Right renal pelvis (tissue), 4 donors: ENCODE measurements at regions not wholly inside any gene's neighbourhood (a gene's known extent, or its start where the extent isn't known, plus 50 kb on each side); places are given as distances from the start of the nearest gene placed in this dataset.
"Not testable (repeated sequence)": the region's sequence is repeated elsewhere in the genome, so short reads cannot be mapped to it uniquely, and the experiment has no call there.

ENCODE experiments used
- DNase-seq, 4 donors: peaks; one replicate each; pipeline ENCODE4 v3.0.0-alpha.2; 2013; ENCODE audit warnings: low read depth in 4 of 4, low spot score in 3 of 4, missing footprints in 1 of 4

DNA sequence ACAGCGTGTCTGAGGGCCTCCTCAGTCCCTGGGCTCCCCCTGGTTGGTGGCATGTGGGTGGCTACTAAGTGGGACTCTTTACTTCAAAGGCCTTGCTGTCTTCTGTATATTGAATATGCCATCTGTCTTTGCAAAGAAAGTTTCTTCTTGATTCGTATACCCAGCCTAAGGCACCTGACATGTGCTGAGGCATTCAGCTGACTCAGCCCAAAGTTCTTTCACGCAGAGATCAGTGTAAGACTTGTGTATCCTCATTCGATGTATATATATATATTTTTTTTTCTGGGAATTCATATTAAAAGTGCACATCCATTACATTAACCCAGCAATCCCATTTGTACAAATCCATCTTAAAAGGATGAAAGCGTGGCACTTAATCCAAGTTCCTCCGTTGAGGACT, 115.1 kb upstream of the PMEPA1 start:
- DNase-seq: no peak

DNA sequence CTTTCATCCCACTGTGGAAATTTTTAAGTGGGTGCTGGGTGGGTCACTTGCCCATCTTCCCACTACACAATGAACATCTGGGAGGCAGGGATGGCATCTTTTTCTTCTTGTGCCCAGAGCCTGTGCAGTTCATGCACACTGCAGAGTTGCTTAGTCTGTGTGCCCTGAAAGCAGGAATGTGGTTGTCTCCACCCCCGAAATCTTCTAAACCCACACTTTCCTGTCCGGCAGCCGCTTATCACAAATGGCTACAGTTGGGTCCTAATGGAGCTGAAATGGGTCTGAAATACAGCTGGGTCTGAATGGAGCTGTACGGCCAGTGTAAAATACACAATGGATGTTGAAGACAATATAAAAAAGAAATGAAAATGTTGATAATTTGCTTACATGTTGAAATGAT, 112.1 kb upstream of the PMEPA1 start:
- no peak for DNase-seq

GRCh38 chr20:57819691-57820380, 110.0 kb upstream of the PMEPA1 start:
- DNase-seq: no peak

GRCh38 chr20:57819291-57819690, 109.5 kb upstream of the PMEPA1 start:
- no peak for DNase-seq

GRCh38 chr20:57818418-57819181, 108.8 kb upstream of the PMEPA1 start:
- DNase-seq: no peak

- DNase-seq: no peak
Observed at GRCh38 chr20:57815405-57815804, 105.6 kb upstream of the PMEPA1 start.

GRCh38 chr20:57814529-57814928, 104.7 kb upstream of the PMEPA1 start:
- DNase-seq: no peak

DNA sequence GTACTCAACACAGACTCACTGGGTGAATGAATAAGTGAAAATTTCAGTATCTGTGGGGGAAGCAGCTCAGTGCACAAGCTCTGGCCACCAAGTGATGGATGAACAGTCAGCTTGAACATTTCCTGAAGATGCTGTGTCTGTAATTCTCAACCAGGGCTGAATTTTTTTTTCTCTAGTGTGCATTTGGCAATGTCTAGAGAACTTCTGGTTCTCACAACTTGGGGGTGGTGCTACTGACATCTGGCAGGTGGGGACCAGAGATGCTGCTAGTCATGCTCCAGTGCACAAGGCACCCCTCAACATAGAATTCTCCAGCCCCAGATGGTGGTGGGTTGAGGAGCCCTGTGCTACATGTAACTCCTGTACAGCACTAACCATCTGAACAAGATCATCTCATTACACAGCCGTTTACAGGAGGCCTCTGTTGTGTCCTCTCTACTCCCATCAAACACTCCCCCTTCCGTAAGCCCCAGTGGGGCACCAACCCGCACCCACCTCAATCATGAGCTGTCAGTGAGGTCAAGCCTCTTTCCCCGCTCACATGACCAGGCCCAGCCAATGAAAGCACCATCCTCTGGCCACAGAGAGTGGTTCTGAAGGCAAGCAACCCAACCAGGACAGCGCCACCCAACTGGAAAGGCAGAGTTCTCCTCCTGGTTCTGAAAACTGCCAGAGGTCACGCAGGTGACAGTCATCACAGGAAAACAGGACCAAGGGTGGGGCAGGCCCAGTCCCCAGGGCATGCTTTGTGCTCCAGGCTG, 103.9 kb upstream of the PMEPA1 start:
- no peak for DNase-seq

GRCh38 chr20:57812632-57813031, 102.8 kb upstream of the PMEPA1 start:
- not testable (repeated sequence) for DNase-seq

DNA sequence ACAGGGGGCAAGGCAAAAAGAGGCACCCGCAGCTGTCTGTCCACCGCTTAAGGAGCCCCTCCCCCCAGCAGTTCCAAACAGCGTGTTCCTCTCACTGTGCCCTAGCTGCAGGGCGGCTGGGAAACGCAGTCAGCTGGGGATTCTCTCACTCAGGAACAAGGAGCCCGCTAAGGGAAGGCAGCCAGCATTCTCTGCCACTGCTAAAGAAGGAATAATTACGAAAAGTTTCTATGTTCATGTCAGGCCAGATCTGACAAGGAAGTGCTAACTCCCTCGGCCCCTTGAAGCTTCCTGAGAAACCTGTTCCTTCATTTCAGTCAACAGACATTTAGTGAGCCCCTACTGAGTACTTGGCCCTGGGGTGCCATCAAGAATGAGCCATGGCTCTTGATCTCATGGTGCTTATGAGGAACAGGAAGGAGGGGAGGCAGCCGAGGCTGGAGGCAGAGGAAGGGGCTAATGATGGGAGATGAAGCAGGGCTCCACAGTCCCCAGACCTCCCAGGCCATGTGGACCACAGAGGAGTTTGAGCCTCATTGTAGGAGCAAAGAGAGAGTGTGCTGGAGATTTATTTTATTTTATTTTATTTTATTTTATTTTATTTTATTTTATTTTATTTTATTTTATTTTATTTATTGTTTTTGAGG, 101.7 kb upstream of the PMEPA1 start:
- DNase-seq: no peak

GRCh38 chr20:57810511-57811373, 100.9 kb upstream of the PMEPA1 start:
- no peak for DNase-seq

DNA sequence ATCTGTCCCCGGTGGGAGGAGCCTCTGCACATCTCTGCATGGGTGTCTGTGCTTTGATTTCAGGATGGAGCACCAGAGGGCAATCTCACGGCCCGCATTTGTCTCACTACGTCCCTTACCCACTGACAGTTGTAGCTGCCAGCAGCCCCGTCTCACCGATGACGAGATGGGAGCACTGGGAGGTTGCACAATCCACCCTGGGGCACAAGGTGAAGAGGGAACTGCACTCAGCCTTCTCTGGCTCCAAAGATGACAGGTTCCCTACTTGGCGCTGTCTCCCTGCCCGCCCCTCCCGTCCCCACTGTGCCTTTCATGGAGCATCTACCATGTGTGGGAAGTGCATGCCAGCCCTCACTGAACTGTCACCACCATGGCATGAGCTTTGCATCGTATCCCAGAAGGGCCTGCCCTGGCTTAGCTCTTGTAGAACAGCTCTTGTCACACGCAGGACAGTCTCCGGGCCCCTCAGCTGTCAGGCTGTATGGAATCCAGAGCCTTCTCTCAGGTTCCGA, 99.9 kb upstream of the PMEPA1 start:
- no peak for DNase-seq

DNA sequence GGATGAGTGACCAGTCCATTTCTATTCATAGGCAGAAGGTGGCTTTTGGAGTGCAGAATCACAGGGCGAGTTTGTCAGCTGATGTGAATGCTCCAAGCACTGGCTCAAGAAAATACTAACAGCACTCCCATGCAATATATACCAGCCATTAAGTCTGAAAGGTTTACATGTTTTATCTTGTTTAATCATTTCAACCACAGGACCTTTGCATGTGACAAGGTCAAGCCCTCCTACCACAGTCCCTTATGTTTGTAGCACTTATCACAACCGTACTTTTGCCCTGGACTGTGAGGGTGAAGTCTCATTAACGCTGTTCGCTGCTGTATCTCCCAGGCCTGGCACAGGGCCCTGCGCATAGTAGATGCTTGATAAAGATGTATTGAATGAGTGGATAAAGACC, 99.3 kb upstream of the PMEPA1 start:
- DNase-seq: no peak

DNA sequence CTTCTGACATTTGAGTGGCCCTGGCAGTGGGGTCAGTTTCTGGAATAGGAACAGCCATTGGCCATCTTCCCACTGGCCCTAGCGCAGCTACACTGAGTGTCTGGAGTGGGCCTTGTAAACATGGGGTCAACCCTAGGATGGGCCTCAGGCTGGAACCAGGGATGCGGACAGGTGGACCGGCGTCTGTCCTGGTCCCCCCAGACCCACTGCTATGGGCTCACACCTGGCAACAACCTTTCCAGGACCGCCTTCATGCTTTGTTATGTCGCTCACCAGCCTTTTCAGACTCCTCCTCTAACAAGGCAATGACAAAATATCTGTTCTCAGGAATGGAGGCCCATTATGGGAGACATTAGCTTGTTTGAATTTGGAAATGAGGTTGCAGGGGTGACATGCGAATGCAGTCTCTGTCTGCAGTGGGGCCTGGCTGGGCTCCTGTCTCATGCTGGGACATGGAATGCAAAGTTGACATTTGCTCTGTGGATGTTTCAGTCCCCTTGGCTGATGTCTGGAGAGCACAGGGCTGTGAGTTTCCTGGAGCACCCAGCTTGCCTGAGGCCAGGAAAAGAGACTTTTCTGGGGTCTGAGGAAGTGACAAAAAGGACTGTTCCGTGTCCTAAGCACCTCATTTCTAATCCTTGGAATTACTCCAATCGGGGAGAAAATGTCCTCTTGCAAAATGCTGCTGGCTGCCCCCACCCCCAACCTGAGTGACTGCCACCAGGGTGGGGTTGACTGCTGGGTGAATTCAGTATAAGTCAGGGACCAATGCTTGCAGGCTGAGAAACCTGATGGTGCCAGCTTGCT, 98.7 kb upstream of the PMEPA1 start:
- no peak for DNase-seq

DNA sequence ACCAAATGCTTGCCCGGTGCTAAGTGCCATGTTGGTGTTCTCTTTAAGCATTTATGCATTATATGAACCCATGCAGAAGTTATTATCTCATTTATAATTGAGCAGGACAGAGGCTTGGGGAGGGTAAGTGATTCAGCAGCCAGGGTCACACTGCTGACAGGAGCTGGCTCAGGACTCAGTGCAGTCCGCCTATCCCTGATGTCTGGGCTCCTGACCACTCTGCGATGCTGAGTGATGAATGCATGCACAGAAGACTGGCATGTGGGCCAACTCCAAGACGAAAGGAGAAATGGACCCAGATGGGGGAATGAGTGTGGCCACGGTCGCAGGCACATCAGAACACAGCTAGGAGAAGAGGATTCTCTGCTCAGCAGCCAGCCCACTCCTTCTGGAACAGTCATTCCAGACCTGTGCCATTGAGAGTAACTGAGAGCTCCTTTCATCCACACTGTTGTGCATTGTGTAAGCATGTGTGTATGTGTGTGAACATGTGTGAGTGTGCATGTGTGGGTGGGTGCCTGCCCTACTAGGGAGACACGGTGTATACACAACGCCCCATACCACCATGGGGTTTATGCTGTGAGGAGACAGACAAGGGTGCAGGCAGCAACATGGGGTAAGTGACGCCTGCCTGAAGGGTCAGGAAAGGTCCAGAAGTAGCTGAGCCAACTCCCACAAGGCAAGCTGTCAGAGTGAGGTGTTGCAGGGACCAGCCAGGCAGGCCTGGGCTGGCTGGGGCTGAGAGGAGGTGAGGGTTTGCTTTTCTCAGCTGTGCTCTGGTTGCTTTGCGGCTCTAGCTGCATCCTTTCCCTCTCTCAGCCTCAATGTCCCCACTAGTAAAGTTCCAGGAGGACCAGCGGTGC, 97.8 kb upstream of the PMEPA1 start:
- no peak for DNase-seq

- no peak for DNase-seq
Observed at GRCh38 chr20:57806975-57807374, 97.2 kb upstream of the PMEPA1 start.

DNA sequence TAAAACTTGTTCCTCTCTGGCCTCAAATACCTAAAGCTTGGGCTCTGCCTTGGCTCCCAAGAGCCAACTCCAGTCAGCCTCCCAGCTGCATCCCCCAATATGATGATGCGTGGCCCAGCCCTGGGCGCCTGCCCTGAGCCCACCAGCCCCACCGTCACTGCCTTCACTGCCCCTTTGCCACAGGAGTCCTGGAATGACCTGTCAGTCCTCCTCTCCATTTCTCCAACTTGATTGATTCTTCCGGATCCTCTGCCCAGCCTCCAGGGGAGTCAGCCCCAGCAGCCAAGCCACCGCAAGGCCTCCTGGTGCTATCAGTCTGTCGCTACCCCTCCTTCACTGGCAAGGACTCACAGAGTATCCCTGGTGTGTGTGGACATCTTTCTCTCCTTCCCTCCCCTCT, 96.7 kb upstream of the PMEPA1 start:
- no peak for DNase-seq

GRCh38 chr20:57805747-57806146, 95.9 kb upstream of the PMEPA1 start:
- DNase-seq: no peak
